NCI-H82 (cell line): ENCODE measurements at regions not wholly inside any gene's neighbourhood (a gene's known extent, or its start where the extent isn't known, plus 50 kb on each side); places are given as distances from the start of the nearest gene placed in this dataset.

ENCODE experiments used
- DNase-seq: peaks from one replicate; lab custom pipeline; 2025; lab: John Stamatoyannopoulos, UW

DNA sequence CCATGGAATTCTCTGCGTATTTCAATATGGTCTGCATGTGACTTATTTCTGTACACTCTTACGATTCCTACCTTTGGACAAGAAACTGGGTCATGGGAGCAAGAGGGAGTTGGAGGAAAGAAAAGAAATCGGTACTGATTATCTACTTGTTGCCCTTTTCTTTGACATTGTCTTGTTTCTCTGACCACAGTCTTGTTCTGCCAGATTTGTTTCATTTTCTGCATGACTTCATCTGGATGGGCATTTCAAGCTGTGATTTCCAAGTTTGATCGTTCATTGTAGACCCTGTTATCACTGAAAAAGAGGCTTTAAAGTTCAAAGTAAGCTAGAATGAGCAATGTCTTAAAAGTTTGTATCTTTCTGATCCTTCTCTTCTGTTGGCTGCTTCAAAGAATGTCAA, 2186.3 kb upstream of the CELF4 start:
- DNase-seq: no peak

- no peak for DNase-seq
Measured at GRCh38 chr18:39751161-39751560, 2185.6 kb upstream of the CELF4 start.

GRCh38 chr18:39749154-39749553, 2183.6 kb upstream of the CELF4 start:
- no peak for DNase-seq

- no peak for DNase-seq
Measured at GRCh38 chr18:39748727-39749126, 2183.1 kb upstream of the CELF4 start.

DNA sequence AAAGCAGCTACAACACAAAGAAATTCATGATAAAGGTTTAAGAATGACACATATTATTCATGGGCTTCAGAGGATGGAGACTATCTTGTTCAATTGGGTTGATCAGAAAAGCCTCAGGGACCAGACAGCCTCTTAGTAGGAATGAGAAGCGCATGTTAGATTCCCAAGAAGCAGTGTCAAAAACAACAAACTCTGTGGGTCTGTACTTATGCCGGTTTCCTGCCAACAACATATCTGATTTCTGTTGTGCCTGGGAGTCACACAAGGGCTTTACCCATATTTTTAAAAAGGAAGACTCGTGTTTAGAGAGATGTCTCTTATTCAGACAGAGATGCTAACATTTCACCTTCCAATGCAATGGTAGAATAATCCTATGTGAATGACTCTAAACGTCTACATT, 2180.6 kb upstream of the CELF4 start:
- DNase-seq: no peak

DNA sequence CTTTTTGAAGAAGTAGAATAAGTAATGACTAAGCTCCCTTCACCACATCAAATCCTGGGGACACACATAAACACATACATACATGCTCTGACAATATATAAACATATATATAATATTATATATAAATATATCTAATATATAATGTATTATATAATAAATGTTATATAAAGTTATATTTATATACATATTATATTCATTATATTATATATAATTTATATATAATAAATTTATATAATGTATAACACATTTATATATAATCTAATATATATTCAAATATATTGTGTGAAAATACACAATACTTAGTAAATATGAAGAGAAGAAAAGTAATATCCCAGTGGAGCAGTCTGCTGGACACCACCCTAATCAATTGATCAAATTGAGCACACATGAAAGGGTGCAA, 2177.9 kb upstream of the CELF4 start:
- no peak for DNase-seq

- peak; percentile 1 for DNase-seq
Measured at GRCh38 chr18:39741755-39742466, 2176.3 kb upstream of the CELF4 start.

DNA sequence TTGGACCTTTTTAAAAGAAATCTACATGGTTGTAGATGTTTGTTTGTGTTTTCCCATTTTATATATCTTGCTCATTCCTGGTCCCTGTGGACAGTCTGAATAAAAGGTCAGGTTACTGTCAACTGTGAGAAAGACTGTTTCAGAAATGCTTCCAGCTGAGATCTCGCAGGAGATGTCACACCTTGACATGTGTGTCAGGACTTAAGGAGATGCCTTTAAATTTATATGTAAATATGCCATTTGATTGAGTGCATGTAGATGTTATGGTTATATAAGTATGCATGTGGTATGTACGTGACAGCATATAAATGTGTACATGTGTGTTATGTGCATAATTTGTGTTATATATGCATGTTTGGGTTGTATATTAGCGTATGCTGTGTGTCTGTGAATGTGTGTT, 2172.3 kb upstream of the CELF4 start:
- no peak for DNase-seq

GRCh38 chr18:39732918-39733317, 2167.3 kb upstream of the CELF4 start:
- no peak for DNase-seq

DNA sequence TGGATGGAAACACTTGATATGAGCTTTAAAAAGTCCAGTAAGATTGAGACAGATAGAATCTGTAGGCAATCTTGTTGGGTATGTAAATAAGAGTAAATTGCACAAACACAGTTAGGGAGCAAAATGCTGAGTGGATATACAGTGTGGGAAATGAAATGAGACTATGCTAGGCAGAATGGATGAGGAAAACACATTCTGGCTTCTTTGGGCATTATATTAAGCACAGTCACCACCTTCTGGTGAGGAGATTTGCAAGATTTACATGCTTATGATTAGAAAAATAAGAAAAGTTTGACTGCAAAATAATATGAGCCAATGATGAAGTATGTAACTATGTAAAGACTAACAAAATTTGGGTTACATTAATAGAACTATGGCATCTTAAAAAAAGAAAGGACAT, 2165.0 kb upstream of the CELF4 start:
- no peak for DNase-seq

GRCh38 chr18:39724652-39725051, 2159.1 kb upstream of the CELF4 start:
- no peak for DNase-seq

DNA sequence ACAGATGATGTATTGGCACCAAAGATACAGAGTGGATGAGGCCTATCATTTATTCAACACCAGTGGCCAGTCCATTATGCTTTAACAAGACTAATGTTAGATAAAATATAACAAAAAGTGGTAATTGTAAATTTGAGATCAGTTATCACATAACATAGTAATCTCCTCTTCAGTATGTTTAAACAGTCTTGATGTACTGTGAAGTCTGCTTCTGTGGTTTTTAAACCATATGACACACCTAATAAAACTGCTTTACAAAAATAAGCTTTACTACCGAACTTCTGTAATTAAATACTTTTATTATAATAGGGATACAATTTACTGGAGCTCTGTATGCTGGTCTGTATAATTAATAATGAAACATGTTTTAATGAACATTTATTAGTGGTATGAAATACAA, 2156.1 kb upstream of the CELF4 start:
- no peak for DNase-seq

DNA sequence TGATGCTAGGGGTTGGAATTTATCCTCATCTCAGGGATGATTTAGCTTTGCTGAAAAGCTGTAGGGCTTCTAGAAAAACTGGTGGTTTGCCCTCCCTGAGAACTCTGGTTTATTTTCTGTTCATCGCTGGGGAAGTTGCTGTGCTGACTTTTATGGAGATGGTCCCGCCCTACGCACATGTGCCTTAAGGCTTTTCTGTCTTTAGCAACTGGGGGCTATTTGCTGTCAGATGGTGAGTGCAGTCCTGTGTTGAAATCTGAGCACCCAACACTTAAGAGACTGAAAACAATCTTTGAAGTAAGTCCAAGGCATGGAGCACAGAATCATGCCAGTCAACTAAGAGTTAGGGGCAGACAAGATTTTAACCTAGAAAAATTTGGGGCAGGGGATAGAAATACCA, 2148.4 kb upstream of the CELF4 start:
- no peak for DNase-seq

DNA sequence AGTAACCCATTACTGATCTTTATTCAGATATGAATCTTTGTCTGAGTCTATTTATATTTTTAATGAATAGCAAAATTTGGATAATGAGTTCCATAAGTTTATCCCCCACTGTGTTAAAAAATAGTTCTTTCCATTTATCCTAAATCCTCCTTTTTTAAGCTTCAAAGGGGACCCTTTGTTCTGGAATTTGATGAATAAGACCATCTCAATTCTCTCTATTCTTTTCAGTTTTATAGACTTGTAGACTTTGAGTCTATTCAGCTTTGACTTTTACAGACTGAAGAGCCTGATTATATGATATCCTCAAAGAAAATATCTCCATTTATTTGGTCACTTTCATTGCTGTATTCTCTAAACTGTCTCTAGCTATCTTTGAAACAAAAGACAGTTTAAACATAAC, 2146.1 kb upstream of the CELF4 start:
- DNase-seq: no peak

- no peak for DNase-seq
Measured at GRCh38 chr18:39705362-39705761, 2139.8 kb upstream of the CELF4 start.

DNA sequence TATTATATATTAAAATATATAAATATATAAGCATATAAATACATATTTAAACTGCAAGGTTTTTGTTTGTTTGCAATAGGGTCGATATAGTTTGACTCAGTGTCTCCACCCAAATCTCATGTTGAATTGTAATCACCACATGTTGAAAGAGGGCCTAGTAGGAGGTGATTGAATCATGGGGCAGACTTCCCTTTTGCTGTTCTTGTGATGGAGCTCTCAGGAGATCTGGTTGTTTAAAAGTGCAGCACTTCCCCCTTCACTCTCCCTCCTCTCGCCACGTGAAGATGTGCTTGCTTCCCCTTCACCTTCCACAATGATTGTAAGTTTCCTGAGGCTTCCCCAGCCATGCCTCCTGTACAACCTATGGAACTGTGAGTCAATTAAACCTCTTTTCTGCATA, 2137.3 kb upstream of the CELF4 start:
- no peak for DNase-seq

DNA sequence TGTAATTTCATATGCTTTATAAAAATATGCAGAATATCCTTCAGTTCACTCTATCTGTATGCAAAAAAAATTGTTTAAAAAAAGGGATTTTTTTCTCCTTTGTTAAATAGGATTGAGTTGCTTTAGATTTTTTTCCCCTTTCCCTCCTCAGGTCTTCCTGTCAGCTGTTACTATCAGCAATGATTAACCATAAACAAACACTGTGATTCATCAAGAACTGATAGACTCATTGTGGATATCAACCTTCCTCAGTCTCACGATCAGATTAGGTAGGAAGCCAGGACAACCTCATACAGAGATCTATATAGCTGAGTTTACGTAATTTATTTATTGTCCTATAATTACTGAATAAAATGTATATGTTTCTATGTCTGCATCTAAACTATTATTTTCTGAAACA, 2136.2 kb upstream of the CELF4 start:
- no peak for DNase-seq

DNA sequence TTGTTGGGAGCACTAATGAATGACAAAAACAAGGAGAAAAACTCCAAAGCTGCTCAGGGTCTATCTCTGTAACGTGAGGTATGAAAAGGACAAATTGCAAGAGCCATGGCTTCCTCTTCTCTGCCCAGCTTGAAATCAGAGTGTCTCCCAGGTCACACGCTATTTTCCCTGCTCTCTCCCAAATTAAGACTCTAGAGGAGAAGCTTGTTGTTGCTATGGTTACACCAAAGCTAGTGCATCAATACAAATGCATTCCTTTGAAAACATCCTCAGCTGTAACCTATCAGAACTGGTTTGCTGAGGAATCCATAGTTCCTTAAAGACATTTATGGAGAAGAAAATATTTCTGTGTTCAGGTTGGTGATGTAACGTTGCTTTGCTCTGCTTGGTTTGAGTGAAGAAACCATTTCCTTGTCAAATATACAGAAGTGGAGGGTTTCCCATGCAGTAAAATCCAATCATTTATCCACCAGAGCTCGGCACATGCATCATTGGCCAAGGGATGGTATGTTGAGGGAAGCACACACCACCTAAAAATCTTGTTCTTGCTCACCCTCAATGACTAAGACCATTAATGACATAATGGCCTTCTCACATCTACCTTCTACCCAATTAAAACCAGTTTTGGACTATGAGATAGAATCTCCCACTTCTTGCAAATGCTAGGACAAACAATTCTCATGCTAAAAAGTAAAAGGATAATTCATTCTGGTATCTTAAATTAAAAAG, 2135.6 kb upstream of the CELF4 start:
- DNase-seq: no peak

GRCh38 chr18:39699340-39699964, 2133.9 kb upstream of the CELF4 start:
- DNase-seq: no peak

- DNase-seq: no peak
Measured at GRCh38 chr18:39698436-39698835, 2132.8 kb upstream of the CELF4 start.

- DNase-seq: no peak
Measured at GRCh38 chr18:39693359-39693758, 2127.8 kb upstream of the CELF4 start.

- DNase-seq: no peak
Measured at GRCh38 chr18:39692367-39693015, 2126.9 kb upstream of the CELF4 start.
